ENCODE measurements at regions not wholly inside any gene's neighbourhood (a gene's known extent, or its start where the extent isn't known, plus 50 kb on each side); places are given as distances from the start of the nearest gene placed in this dataset.
"Not testable (repeated sequence)": the region's sequence is repeated elsewhere in the genome, so short reads cannot be mapped to it uniquely, and the experiment has no call there.

GRCh38 chr5:67790390-67790789 is 425.2 kb upstream of the PIK3R1 start:
- no peak overlapping the region for H3K4me3 ChIP-seq (ENCODE audit: control insufficient read depth, low read depth, low read length)
- no peak for DNase-seq (ENCODE audit: low read depth)
- no peak for TF ChIP-seq CTCF (IDR thresholded peaks at IDR 0.05; ENCODE audit: control insufficient read depth, insufficient read depth, low read depth, low read length, missing control alignments)

- H3K4me3 ChIP-seq (ENCODE audit: control insufficient read depth, low read depth, low read length); DNase-seq (ENCODE audit: low read depth): not testable (repeated sequence)
Measured at GRCh38 chr5:67779893-67780623, 435.5 kb upstream of the PIK3R1 start.

- DNase-seq (ENCODE audit: low read depth): no peak
- no peak for TF ChIP-seq CTCF (IDR thresholded peaks at IDR 0.05; ENCODE audit: control insufficient read depth, insufficient read depth, low read depth, low read length, missing control alignments)
- H3K4me3 ChIP-seq (ENCODE audit: control insufficient read depth, low read depth, low read length): no peak overlapping the region
Measured at GRCh38 chr5:67774786-67775185, 440.8 kb upstream of the PIK3R1 start.

GRCh38 chr5:67774267-67774552 is 441.3 kb upstream of the PIK3R1 start:
- TF ChIP-seq CTCF (IDR thresholded peaks at IDR 0.05; ENCODE audit: control insufficient read depth, insufficient read depth, low read depth, low read length, missing control alignments): no peak
- no peak for DNase-seq (ENCODE audit: low read depth)
- no peak overlapping the region for H3K4me3 ChIP-seq (ENCODE audit: control insufficient read depth, low read depth, low read length)

- no peak overlapping the region for H3K4me3 ChIP-seq (ENCODE audit: control insufficient read depth, low read depth, low read length)
- no peak for DNase-seq (ENCODE audit: low read depth)
- no peak for TF ChIP-seq CTCF (IDR thresholded peaks at IDR 0.05; ENCODE audit: control insufficient read depth, insufficient read depth, low read depth, low read length, missing control alignments)
Measured at GRCh38 chr5:67773411-67774266, 441.9 kb upstream of the PIK3R1 start.

- H3K4me3 ChIP-seq (ENCODE audit: control insufficient read depth, low read depth, low read length): no peak overlapping the region
- no peak for TF ChIP-seq CTCF (IDR thresholded peaks at IDR 0.05; ENCODE audit: control insufficient read depth, insufficient read depth, low read depth, low read length, missing control alignments)
- no peak for DNase-seq (ENCODE audit: low read depth)
Measured at GRCh38 chr5:67771791-67772190, 443.8 kb upstream of the PIK3R1 start.

GRCh38 chr5:67771221-67771620 is 444.3 kb upstream of the PIK3R1 start:
- no peak overlapping the region for H3K4me3 ChIP-seq (ENCODE audit: control insufficient read depth, low read depth, low read length)
- no peak for TF ChIP-seq CTCF (IDR thresholded peaks at IDR 0.05; ENCODE audit: control insufficient read depth, insufficient read depth, low read depth, low read length, missing control alignments)
- DNase-seq (ENCODE audit: low read depth): no peak

All from AG09309 (cell line).